HG03342 (cell line): ENCODE measurements at regions not wholly inside any gene's neighbourhood (a gene's known extent, or its start where the extent isn't known, plus 50 kb on each side); places are given as distances from the start of the nearest gene placed in this dataset.
A peak's percentile ranks its signal among the peaks of the same experiment; 100 is the strongest.
"Not testable (repeated sequence)": the region's sequence is repeated elsewhere in the genome, so short reads cannot be mapped to it uniquely, and the experiment has no call there.

Experiments used
- ATAC-seq: cut with Tn5 transposase; IDR thresholded peaks from one replicate; pipeline ENCODE4 v1.9.1; 2021; ENCODE audit warnings: mild to moderate bottlenecking, moderate library complexity; ENCODE audit not compliant: unreplicated experiment

DNA sequence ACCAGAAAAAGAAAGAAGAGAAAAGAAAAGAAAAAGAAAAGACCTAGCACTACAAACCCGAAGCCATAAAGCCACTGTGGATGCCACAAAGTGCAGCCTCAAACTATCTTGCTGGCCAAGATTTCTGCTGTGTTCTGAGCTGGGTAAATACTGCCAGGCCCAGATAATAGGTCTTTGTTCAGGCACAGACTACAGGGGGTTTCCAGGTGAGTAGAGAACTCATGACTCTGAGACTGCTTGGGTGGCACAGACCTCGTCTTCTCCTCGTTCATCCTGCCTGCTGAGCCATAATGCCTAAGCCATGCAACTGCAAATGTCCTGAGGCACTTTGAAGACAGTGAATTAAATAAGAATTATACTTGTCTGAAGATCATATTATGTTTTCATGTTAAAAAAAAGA lies 651.8 kb downstream of the LMO4 start:
- peak; percentile 65 for ATAC-seq

DNA sequence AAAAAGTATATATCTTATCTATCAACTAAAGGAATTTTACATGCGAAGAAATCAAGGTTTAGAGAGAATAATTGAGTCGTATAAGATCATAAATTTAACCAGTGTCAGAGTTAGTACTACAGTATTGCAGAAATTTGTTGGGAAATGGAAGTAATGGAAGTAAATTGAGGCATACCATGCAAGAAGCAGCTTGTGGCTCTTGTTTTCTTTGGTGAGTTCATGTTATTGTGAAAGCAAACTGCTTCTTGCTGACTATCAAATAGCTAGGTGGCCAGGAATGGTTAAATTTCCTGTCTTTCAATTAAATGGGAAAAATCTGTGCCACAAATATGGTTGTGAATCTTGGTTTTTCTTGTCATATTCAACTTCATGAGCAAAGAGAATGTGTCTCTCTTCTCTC lies 652.7 kb downstream of the LMO4 start:
- ATAC-seq = no peak

DNA sequence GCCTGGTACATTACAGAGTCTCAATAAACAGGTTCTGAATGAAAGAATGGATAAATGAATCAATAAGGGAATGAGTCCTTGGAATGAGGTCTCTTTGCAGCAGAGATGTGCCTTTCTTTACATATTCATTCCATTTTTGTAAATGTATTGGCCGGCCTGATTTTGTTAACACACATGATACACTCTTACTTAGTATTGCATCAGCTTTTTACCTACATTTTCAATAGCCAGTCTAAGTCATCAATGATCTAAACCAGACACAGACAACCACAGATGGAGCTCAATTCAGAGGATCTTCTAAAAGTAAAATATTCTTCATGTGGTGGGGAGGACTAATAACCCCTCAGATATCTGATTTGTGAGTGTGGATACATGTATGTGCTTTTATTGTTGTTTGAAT lies 653.1 kb downstream of the LMO4 start:
- no peak for ATAC-seq

DNA sequence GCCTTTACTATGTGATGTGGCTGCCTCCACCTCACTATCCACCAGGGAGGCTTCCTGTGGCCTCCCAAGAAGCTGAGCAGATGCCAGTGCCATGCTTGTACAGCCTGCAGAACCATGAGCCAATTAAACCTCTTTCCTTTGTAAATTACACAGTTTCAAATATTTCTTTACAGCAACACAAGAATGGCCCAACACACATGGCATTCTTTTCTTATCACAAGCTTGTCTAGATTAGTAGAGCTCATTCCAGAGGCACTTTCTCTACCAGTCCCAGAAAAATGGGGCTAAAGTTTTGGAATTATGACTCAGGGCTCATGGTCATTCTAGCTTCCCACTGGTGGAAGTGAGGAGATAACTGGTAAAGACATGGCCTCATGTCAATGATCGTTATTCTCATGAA lies 655.2 kb downstream of the LMO4 start:
- ATAC-seq = no peak

DNA sequence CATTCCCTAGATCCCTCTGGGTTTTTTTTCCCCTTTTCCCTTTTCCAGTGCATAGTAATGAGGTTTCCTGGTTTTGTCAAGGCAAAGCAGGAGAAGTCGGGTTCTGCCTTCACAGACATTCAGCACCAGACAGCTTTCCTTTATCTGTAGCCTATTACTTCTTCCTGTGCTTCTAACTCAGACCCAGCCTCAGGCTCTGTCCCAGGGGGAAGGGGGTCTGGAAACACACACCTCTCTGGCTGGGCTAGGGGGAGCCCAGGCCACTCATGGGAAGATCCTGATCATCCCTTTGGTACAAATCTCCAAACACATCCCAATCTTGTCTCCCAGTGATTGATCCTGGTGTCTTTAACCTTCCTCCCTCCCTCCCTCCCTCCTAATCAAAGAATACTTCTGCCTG lies 656.4 kb downstream of the LMO4 start:
- no peak for ATAC-seq

DNA sequence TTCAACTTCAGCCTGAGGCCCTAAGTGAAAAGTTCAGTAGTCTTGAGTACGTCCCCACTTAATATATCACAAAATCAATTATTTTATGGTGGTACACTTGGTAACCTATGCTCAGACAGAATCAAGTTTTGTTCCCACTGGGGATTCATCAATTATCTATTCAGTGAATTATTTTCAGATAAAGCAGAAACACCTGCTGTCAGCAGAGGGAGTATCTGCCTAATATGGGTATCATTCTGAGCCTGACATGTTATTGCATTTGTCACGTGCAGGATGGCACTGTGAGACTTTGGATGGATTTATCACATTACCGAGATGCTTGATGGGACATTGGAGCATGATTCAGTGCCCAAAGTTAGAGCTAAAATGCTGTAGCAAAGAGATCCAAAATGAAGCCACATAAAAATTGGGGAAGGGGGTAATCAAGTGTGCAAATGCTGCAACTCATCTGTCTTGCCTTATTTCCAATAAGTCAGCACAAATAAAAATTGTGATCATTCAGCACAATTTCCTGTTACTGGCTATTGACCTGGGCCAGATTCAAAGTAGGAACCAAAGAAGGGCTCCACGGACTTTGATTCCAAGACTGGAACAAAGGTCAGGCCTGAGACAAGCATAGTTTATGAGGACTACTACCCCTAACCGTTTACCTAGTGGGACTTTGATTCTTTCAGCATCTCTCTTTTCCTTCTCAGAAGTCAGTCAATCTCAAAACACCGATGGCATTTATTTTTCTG lies 657.6 kb downstream of the LMO4 start:
- ATAC-seq = no peak

DNA sequence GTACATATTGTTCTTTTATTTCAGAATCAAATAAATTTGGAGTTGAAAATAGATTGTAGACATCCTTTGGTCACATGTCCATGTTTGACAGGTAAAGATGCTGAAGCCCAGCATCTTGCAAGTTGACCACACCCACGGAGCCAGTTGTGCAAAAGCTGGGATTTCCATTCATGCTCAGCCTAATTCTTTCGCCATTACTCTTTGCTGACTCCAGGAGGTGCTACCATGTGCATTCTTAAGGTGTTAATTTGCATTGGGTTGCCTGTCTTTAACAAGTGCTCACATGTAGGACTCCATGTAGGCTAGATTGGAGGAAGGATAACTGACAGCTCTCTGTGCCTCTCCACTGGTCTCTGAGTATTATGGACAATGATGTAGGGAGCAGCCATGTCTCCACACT lies 660.7 kb downstream of the LMO4 start:
- no peak for ATAC-seq

DNA sequence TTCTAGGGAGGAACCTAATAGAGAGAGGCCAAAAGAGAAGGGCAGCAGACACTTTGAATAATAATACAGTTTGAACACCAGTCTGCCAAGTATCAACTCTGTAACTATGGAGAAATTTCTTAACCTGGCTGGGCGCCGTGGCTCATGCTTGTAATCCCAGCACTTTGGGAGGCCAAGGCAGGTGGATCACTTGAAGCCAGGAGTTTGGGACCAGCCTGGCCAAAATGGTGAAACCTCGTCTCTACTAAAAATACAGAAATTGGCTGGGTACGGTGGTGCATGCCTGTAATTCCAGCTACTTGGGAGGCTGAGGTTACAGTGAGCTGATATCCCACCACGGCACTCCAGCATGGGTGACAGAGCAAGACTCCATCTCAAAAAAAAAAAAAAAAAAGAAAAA lies 663.9 kb downstream of the LMO4 start:
- ATAC-seq = not testable (repeated sequence)

DNA sequence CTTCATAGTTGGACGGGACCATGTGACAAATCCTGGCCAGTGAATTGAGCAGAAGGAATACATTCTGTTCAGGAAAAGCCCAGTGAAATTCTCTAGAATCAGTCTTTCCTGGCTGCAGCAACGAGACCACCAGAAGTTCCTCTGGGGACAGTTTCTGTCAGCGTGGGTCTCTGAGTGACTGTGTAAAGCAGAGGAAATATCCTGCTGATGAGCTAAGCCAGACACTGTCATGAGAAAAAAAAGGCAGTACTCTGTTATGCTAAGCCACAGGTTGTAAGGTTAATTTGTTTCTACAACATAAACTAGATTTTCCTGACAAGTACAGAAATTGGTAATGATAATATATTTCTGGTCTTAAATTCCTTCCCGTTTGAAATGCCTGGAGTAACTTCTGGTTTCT lies 664.4 kb downstream of the LMO4 start:
- ATAC-seq = no peak

DNA sequence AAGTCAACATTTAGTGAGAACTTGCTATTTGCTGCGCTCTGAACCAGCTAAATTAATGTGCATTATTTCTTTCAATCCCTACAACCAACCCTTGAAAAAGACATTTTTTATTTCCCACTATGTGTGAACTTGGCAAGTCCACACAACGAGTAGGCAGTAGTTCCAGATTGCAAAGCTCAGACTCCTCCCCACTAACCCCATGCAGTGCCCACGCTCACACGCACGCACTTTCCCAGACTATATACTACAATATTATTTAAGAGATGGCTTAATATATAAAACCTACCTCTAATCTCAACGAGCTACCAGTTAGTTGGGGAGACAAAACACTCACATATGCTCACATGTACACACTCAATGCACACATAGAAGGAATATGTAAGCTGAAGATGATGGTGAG lies 671.2 kb downstream of the LMO4 start:
- ATAC-seq = no peak

DNA sequence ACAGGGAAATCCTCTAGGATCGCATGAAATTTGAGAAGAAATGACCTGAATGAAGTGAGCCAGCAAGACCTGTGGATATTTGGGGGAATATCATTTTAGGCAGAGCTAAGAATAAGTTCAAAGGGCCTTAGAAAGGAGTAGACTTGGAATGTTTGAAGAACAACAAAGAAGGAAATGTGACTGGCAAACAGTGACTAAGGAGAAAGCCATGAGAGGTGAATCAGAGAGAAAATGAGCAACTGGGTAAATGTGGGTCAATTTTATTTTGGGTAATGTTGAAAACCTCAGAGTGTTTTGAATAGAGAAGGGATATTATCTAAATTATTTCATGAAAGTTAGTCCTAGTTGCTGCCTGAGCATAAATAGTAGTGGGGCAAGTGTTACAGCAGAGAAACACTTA lies 672.8 kb downstream of the LMO4 start:
- no peak for ATAC-seq

DNA sequence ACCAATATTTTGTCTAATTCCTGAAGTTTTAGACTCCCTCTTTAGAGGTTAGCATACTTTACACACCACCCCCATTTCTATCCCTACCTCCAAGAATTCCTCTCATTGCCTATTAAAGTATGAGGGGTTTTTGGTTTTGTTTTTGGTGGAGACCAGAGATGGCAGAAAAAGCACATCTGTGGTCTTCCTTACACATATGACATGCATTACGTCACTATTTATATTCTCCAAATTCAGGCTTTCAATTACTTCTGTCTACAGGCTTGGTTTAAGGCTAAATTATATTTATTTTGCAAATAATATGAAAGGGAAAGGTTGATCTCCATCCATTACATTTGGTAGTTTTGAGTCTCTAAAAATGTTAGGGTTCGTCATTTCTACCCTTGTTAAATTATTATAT lies 674.6 kb downstream of the LMO4 start:
- no peak for ATAC-seq

DNA sequence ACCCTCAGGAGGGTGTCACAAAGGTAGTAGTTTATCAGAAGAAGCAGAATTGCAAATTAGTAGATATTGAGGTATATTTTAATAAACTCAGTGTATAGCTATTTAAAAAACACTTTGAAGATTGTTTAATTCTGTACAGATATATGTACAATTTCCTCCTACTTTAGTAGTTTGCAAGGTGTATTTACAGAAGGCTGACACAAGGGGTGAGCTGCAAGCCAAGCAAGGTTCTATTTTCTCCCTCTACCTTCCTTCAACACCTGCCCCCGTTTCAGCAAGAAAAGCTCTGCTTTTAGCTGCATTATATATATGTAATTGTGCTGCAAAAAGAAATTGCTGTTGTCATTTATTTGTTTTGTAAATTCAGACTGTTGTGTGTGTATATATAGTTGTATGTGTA lies 674.2 kb upstream of the PKN2 start:
- no peak for ATAC-seq

DNA sequence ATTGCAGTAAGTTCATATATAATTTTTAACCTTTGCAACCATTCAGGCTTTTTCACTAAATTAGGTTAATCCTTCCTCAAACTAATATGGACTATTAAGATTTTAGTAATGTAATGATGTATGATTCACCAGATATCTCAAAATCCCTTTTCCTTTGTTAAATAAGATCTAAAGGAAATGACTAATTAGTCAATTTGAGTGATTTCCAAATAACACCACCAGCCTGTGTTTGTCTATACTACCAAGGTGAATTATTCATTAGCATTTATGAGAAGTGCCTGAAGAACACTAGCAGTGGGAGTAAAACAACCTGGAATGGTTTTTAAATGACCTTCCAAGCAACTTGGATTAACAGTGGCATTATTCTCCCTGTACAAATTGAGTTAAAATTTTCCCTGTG lies 670.6 kb upstream of the PKN2 start:
- ATAC-seq = no peak

DNA sequence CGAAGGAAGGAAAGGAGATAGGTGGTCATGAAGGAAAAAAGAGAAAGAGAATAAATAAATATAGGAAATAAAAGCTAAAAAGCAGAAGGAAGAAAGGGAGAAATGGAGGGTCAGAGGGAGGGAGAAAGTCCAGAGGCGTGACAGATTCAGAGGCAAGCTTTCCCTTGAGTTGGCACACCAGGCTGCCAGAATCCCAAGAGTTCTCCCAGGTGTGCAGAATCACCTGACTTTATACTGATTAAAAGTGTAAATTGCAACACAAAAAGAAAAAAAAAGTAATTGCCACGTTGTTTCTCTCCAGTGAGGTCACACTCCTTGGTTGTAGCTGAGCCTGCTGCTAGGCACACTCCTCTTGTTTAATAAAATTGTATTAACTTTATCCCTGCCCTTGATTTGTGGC lies 669.9 kb upstream of the PKN2 start:
- no peak for ATAC-seq

DNA sequence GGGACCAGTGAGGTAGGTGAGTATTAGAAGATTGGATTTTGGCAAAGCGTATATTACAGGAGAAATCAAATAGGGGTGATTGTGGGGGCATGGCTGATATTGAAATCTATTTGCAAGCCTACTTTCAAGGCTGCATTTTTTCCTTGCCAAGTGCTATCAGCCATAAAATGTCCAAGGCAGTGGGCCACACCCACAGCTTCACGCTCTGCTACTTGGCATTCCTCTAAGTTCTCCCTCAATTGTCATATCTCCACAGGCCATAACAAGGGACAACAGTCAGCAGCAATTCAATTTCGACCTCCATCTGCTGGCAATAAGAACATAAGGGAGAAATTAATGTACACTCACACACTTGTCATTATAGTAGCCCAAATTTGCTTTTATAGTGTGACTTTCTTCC lies 667.1 kb upstream of the PKN2 start:
- no peak for ATAC-seq

DNA sequence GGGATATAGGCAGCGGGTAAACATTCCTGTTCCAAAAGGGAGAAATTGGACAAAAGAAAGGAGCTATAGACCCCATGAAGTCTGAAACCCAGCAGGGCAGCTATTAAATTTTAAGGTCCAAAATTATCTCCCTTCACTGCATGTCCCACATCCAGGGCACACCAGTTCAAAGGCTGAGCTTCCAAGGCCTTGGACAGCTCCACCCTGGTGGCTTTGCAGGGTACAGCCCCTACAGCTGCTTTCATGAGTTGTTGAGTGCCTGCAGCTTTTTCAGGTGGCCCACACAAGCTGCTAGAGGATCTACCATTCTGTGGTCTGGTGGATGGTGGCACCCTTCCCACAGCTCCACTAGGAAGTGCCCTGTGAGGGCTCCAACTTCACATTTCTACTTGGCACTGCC lies 662.5 kb upstream of the PKN2 start:
- ATAC-seq = no peak

DNA sequence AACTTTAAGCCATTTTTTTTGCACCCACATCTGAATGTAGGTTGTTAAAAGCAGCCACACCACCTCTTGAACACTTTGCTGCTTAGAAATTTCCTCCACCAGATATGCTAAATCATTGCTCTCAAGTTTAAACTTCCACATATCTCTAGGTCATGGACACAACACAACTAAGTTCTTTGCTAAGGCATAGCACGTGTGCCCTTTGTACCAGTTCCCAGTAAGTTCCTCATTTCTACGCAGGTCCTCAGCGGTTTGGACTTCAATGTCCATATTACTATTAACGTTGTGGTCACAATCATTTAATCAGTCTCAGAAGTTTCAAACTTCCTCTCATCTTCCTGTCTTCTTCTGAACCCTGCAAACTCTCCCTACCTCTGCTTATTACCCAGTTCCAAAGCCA lies 661.6 kb upstream of the PKN2 start:
- ATAC-seq = no peak

DNA sequence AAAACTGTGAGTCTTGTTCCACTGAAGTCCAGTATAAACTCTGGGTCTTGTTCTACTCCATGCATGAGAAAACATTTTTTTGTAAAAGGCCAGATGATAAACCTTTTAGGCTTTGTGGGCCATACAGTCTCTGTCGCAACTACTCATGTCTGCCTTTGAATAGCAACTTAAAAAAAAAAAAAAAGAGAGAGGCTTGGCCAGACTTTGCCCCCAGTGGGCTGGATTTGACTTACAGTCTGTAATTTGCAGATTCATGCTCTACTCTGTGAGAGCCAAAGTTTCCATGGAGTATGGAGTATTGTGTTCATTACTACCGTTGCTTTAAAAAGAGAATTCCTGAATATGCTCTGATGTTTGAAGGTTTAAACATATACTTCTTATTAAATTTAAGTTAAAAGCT lies 654.9 kb upstream of the PKN2 start:
- no peak for ATAC-seq

DNA sequence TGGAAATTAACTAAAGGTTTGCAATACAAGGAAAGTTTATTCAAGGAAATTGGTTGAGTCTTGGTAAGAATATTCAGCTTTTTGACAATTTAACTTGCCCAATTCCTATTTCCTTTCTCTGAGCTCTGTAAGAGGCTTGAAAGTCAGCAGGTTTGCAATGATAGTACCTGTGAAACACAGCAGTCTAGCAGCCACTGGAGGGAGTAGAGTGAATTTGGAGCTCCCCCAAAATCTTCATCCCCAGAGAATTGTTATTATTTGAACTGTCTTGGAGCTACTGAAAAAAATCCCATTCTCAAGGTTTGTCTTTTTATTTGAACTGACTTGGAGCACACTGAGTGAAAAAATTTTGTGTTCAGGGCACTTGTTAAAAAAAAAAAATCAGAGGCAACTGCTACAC lies 654.2 kb upstream of the PKN2 start:
- no peak for ATAC-seq

DNA sequence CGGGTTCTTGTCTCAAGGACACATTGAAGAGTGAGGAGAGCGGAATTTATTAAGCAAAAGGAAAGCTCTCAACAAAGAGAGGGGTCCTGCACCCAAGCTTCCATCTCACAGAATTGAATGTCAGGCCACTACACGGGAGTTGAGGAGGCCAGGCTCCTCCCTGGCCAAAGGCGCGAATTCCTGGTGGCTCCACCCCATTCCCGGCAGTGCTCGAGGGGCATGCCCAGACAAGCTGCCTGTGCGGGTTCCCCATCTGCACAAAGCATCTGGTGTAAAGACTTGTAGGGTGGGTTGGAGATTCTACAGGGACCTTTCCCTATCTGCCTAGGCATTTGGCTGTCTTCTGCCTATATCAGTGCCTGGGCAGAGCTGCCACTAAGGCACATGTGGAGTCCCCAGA lies 648.5 kb upstream of the PKN2 start:
- ATAC-seq = no peak

DNA sequence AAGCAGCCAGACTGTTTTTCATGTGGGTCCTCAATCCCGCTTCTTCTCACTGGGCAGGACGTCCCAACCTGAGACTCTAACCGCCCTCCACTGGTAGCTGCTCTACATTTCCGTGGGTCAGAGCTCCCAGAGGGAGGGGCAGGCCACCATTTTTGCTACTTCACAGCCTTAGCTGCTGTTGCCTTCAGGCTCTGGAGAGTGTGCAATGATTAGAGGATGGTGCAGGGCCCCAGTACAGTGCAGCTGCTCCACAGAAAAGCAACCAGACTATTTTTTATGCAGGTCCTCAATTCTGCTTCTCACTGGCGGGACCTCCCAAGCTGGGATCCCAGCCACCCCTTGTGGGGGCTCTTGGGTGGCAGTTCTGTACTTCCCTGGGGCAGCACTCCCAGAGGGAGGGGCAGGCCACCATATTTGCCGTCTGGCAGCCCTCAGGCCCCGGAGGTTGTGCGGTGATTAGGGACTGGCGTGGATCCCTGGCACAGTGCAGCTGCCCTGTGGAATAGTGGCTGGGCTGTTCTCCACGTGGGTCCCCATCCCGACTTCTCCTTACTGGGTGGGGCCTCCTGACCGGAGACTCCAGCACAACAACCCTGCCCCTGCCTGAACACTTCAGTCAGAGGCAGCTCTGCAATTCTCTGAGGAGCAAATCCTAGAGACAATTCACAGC lies 647.6 kb upstream of the PKN2 start:
- ATAC-seq = no peak

DNA sequence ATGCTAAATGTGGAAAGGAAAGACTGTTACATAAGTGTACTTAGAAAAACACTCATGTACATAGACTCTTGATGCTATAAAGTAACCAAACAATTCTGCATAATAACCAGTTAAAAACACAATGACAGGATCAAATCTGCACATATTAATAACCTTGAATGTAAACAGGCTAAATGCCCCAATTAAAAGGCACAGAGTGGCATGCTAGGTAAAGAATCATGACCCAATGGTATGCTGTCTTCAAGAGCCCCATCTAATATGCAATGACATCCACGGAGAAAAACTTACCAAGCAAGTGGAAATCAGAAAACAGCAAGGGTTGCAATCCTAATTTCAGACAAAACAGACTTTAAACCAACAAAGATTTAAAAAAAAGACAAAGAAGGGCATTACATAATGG lies 644.8 kb upstream of the PKN2 start:
- ATAC-seq = no peak
